Neural cell (in vitro differentiated cells): ENCODE measurements at regions not wholly inside any gene's neighbourhood (a gene's known extent, or its start where the extent isn't known, plus 50 kb on each side); places are given as distances from the start of the nearest gene placed in this dataset.

Experiments used
- H2AFZ ChIP-seq: fragments of 200-600, 300-800 bp; sonication (generic), shearing (Covaris generic); 2 replicates; pipeline ENCODE4 v1.6.0; 2014; ENCODE audit warnings: low read depth, mild to moderate bottlenecking, antibody characterized with exemption, low read length, moderate library complexity
- H3F3A ChIP-seq: fragments of 200-600 bp; shearing (Covaris generic); 2 replicates; pipeline ENCODE4 v1.6.1; 2016; ENCODE audit warnings: mild to moderate bottlenecking, moderate library complexity, mixed read lengths, antibody characterized with exemption, low read length; ENCODE audit not compliant: insufficient read depth, poor library complexity, severe bottlenecking
- H3K27ac ChIP-seq: fragments of 200-600, 300-800 bp; sonication (generic), shearing (Covaris generic); 2 replicates; pipeline ENCODE4 v1.5.1; 2014; ENCODE audit warnings: mild to moderate bottlenecking, low read length, moderate library complexity
- H3K27me3 ChIP-seq: fragments of 300-800, 200-600 bp; sonication (generic), shearing (Covaris generic); 2 replicates; pipeline ENCODE4 v1.6.0; 2014; ENCODE audit warnings: mild to moderate bottlenecking, low read depth, low read length, moderate library complexity; ENCODE audit not compliant: insufficient read depth
- H3K36me3 ChIP-seq: fragments of 300-800, 200-600 bp; sonication (generic), shearing (Covaris generic); 2 replicates; pipeline ENCODE4 v1.5.1; 2014; ENCODE audit warnings: mild to moderate bottlenecking, antibody characterized with exemption, low read length, moderate library complexity; ENCODE audit not compliant: insufficient read depth
- H3K4me2 ChIP-seq: fragments of 300-800, 200-600 bp; sonication (generic), shearing (Covaris generic); 2 replicates; pipeline ENCODE4 v1.6.0; 2014; ENCODE audit warnings: mild to moderate bottlenecking, low read length
- H3K4me3 ChIP-seq: fragments of 300-800, 200-600 bp; sonication (generic), shearing (Covaris generic); 2 replicates; pipeline ENCODE4 v1.5.1; 2014; ENCODE audit warnings: mild to moderate bottlenecking, low read length, moderate library complexity
- H3K79me2 ChIP-seq: fragments of 200-600 bp; shearing (Covaris generic); replicated peaks from 2 replicates; pipeline ENCODE4 v1.6.0; 2014; ENCODE audit warnings: mild to moderate bottlenecking, low read length, moderate library complexity; ENCODE audit not compliant: insufficient read depth
- H3K9ac ChIP-seq: fragments of 300-800, 200-600 bp; sonication (generic), shearing (Covaris generic); 2 replicates; pipeline ENCODE4 v1.6.1; 2016; ENCODE audit warnings: mild to moderate bottlenecking, low read length, mixed read lengths
- H3K9me2 ChIP-seq: fragments of 200-600 bp; shearing (Covaris generic); 2 replicates; pipeline ENCODE4 v1.6.1; 2016; ENCODE audit warnings: mild to moderate bottlenecking, low read length, mixed read lengths; ENCODE audit not compliant: insufficient read depth
- H3K9me3 ChIP-seq: fragments of 200-600, 300-800 bp; sonication (generic), shearing (Covaris generic); 2 replicates; pipeline ENCODE4 v1.6.1; 2016; ENCODE audit warnings: mild to moderate bottlenecking, mixed run types, low read length, moderate library complexity, mixed read lengths
- H4K20me1 ChIP-seq: fragments of 200-600 bp; shearing (Covaris generic); 2 replicates; pipeline ENCODE4 v1.6.1; 2016; ENCODE audit warnings: mild to moderate bottlenecking, mixed run types; ENCODE audit not compliant: insufficient read depth
- EP300 ChIP-seq: fragments of 450-650 bp; conservative IDR thresholded peaks from 2 replicates; pipeline ENCODE4 v1.6.1; 2014; ENCODE audit warnings: antibody characterized with exemption, mild to moderate bottlenecking, moderate library complexity; ENCODE audit not compliant: poor library complexity, severe bottlenecking
- EZH2 ChIP-seq: fragments of 200-600, 300-800 bp; shearing (Covaris generic), sonication (generic); IDR thresholded peaks from 2 replicates; pipeline ENCODE4 v1.6.1; 2014; ENCODE audit warnings: antibody characterized with exemption, low read length, borderline replicate concordance, mild to moderate bottlenecking; ENCODE audit not compliant: insufficient read depth, poor library complexity, severe bottlenecking
- MXI1 ChIP-seq: fragments of 450-650 bp; conservative IDR thresholded peaks from 2 replicates; pipeline ENCODE4 v1.6.1; 2014; ENCODE audit warnings: antibody characterized with exemption, mild to moderate bottlenecking; ENCODE audit not compliant: poor library complexity, severe bottlenecking
- POLR2AphosphoS5 ChIP-seq: IDR thresholded peaks from 2 replicates; pipeline ENCODE4 v1.6.1; 2012
- RAD21 ChIP-seq: fragments of 450-650 bp; conservative IDR thresholded peaks from 2 replicates; pipeline ENCODE4 v1.6.1; 2014; ENCODE audit warnings: antibody characterized with exemption, mild to moderate bottlenecking, moderate library complexity
- SMC3 ChIP-seq: fragments of 450-650 bp; conservative IDR thresholded peaks from 2 replicates; pipeline ENCODE4 v1.6.1; 2014; ENCODE audit warnings: antibody characterized with exemption, mild to moderate bottlenecking, moderate library complexity; ENCODE audit not compliant: poor library complexity
- TAF1 ChIP-seq: IDR thresholded peaks from 2 replicates; pipeline ENCODE4 v1.6.1; 2012; ENCODE audit warnings: low read depth
- TF ChIP-seq, protein P1 (sequence below): IDR thresholded peaks from 2 replicates; pipeline ENCODE4 v1.6.1; 2012; ENCODE audit warnings: borderline replicate concordance
- TF ChIP-seq, protein P2 (sequence below): fragments of 450-650 bp; IDR thresholded peaks from 2 replicates; pipeline ENCODE4 v1.5.1; 2014; ENCODE audit warnings: antibody characterized with exemption, mild to moderate bottlenecking, moderate library complexity; ENCODE audit not compliant: poor library complexity, severe bottlenecking

DNA sequence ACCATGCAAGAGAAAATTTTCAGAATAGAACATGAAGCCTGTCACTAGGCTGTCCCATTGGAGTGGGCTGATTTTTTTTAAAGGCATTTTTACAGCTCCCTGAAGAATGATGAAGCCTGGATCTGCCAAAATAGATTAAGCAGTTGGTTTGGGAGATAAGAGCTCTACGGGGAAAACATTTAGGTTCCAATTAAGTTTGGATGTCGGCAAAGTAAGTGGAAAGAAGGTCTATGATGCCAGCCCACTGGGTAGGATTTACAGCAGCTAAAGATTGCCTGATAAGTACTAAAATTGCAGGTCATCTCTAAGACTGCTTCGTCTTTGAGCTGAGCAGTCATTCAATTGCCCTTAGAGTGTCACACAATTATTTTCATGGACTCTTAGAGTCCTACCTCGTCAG is 939.2 kb upstream of the CELF2 start:
- H3F3A ChIP-seq, result no peaks in the 10 kb centered on the region
- no peak overlapping the region for H2AFZ ChIP-seq
- no peaks in the 10 kb centered on the region for H4K20me1 ChIP-seq
- no peaks in the 10 kb centered on the region for H3K36me3 ChIP-seq
- no peaks in the 10 kb centered on the region for H3K79me2 ChIP-seq
- H3K9me2 ChIP-seq, result no peaks in the 10 kb centered on the region
- no peak overlapping the region for H3K4me3 ChIP-seq
- H3K9ac ChIP-seq, result no peak overlapping the region
- no peaks in the 10 kb centered on the region for H3K27me3 ChIP-seq
- no peak overlapping the region for H3K4me2 ChIP-seq
- no peaks in the 10 kb centered on the region for H3K9me3 ChIP-seq
- H3K27ac ChIP-seq, result no peak overlapping the region
- TF ChIP-seq EP300 (no peak), EZH2 (no peak), RAD21 (no peak), MXI1 (no peak), POLR2AphosphoS5 (no peak), TAF1 (no peak), SMC3 (no peak)
- TF ChIP-seq, protein P1, sequence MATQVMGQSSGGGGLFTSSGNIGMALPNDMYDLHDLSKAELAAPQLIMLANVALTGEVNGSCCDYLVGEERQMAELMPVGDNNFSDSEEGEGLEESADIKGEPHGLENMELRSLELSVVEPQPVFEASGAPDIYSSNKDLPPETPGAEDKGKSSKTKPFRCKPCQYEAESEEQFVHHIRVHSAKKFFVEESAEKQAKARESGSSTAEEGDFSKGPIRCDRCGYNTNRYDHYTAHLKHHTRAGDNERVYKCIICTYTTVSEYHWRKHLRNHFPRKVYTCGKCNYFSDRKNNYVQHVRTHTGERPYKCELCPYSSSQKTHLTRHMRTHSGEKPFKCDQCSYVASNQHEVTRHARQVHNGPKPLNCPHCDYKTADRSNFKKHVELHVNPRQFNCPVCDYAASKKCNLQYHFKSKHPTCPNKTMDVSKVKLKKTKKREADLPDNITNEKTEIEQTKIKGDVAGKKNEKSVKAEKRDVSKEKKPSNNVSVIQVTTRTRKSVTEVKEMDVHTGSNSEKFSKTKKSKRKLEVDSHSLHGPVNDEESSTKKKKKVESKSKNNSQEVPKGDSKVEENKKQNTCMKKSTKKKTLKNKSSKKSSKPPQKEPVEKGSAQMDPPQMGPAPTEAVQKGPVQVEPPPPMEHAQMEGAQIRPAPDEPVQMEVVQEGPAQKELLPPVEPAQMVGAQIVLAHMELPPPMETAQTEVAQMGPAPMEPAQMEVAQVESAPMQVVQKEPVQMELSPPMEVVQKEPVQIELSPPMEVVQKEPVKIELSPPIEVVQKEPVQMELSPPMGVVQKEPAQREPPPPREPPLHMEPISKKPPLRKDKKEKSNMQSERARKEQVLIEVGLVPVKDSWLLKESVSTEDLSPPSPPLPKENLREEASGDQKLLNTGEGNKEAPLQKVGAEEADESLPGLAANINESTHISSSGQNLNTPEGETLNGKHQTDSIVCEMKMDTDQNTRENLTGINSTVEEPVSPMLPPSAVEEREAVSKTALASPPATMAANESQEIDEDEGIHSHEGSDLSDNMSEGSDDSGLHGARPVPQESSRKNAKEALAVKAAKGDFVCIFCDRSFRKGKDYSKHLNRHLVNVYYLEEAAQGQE, result no peak
- TF ChIP-seq, protein P2, sequence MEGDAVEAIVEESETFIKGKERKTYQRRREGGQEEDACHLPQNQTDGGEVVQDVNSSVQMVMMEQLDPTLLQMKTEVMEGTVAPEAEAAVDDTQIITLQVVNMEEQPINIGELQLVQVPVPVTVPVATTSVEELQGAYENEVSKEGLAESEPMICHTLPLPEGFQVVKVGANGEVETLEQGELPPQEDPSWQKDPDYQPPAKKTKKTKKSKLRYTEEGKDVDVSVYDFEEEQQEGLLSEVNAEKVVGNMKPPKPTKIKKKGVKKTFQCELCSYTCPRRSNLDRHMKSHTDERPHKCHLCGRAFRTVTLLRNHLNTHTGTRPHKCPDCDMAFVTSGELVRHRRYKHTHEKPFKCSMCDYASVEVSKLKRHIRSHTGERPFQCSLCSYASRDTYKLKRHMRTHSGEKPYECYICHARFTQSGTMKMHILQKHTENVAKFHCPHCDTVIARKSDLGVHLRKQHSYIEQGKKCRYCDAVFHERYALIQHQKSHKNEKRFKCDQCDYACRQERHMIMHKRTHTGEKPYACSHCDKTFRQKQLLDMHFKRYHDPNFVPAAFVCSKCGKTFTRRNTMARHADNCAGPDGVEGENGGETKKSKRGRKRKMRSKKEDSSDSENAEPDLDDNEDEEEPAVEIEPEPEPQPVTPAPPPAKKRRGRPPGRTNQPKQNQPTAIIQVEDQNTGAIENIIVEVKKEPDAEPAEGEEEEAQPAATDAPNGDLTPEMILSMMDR, result no peak

DNA sequence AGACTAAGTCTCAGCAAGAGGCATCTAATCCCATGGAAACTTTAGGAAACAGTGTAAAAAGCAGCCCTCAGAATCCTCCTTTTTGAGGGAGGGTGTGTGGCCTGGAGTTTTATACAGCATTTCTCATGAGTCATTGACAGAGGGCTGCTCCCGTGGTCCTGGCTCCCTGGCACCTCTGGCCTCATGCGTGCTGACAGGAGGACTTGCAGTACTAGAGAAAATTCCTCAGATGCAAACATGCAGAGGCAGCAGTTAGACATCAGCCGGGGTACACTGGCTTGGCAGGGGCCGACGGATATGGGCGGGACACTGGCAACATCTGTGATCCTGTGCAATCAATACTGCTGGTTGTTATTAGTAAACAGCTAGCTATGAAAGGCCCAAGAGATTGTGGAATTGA is 925.1 kb upstream of the CELF2 start:
- Histone ChIP-seq H3K79me2 (no peaks in the 10 kb centered on the region), H3F3A (no peaks in the 10 kb centered on the region), H2AFZ (no peak overlapping the region), H3K9ac (no peak overlapping the region), H3K36me3 (no peaks in the 10 kb centered on the region), H3K9me3 (no peaks in the 10 kb centered on the region), H3K27ac (no peak overlapping the region), H3K4me2 (no peak overlapping the region), H3K27me3 (no peaks in the 10 kb centered on the region), H4K20me1 (no peaks in the 10 kb centered on the region), H3K4me3 (no peak overlapping the region), H3K9me2 (no peaks in the 10 kb centered on the region)
- TF ChIP-seq, protein P2, result no peak
- TF ChIP-seq MXI1, result no peak
- no peak for TF ChIP-seq EP300
- no peak for TF ChIP-seq TAF1
- TF ChIP-seq RAD21, result no peak
- TF ChIP-seq EZH2, result no peak
